Activated CD8-positive, alpha-beta memory T cell treated with anti-CD3 and anti-CD28 coated beads for 4 hours (primary cell): ENCODE measurements at regions not wholly inside any gene's neighbourhood (a gene's known extent, or its start where the extent isn't known, plus 50 kb on each side); places are given as distances from the start of the nearest gene placed in this dataset.
"Not testable (repeated sequence)": the region's sequence is repeated elsewhere in the genome, so short reads cannot be mapped to it uniquely, and the experiment has no call there.

Experiments used
- DNase-seq, 2 donors: peaks; one replicate each; pipeline ENCODE4 v3.0.0-alpha.2; 2020; ENCODE audit warnings: low read depth in 2 of 2

DNA sequence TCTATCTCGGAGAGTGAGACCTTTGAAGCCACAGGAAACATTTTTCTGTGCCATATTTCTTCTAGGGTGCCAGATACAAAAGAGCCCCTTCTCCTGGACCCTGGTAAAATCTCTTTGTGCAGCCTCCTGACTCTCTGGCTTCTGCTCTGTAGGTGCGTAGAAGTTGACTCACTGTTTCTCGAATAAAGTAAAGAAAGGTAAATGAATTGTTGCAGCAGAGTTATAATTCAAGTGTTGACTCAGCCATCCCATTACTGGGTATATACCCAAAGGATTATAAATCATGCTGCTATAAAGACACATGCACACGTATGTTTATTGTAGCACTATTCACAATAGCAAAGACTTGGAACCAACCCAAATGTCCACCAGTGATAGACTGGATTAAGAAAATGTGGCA is 371.0 kb downstream of the OSTF1 start:
- DNase-seq, result not testable (repeated sequence)

- DNase-seq, result no peak
Observed at GRCh38 chr9:75461183-75461582, 372.9 kb downstream of the OSTF1 start.

DNA sequence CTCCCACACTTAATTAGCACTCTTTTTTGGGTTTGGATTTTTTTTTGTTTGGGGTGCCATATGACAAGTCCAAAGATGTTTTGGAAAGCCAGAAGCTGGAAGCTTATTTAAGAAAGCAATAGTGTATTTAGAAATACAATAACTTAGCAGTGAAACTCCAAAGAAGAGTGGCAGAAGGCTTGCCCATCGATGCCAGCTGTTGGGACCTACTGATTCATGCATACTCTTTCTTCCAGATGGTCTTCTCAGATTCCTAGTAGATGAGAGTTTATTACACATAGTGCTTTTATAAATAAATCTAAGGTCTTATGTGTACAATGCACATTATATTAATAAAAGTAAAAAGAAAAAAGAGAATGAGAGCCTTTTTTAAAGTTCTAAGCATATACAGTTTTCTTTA is 374.6 kb downstream of the OSTF1 start:
- no peak for DNase-seq

- no peak for DNase-seq
Observed at GRCh38 chr9:75463871-75464270, 375.6 kb downstream of the OSTF1 start.

DNA sequence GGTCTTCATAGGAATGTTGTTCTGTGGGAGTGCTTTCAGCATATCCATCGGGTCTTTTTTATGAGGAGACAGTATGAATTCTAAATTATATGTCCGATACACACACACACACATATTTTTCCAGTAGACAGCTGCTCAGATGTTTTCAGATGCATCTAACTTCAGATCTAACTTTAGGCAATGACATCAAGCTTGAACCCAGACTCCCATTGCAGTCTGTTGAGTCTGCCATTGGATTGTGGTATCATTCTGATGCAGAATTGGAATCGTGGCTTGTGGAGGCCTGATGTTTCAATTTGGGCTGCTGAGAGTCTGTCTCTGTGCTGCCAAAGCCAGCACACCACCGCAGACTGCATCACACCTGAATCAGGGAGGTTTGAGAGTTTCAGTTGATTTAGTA is 376.4 kb downstream of the OSTF1 start:
- no peak for DNase-seq

DNA sequence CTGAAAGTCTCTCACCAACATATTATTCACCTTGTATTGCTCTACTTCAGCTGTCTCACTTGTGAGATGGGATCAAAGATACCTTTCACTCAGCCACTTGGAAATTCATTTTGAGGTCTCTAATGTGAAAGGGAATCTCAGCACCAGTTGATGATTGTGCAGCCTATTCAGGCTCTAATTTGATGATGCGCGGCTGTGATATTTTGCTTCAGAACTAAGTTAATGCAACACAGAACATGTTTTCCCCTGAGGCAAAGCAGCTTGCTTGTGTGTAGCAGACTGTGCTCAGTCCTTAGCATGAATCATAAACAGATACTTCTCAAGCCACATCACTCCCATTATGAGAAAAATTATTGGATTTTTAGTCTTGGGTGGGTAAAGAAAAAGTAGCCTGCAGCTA is 378.8 kb downstream of the OSTF1 start:
- no peak for DNase-seq

- no peak for DNase-seq
Observed at GRCh38 chr9:75471549-75472114, 383.3 kb downstream of the OSTF1 start.

DNA sequence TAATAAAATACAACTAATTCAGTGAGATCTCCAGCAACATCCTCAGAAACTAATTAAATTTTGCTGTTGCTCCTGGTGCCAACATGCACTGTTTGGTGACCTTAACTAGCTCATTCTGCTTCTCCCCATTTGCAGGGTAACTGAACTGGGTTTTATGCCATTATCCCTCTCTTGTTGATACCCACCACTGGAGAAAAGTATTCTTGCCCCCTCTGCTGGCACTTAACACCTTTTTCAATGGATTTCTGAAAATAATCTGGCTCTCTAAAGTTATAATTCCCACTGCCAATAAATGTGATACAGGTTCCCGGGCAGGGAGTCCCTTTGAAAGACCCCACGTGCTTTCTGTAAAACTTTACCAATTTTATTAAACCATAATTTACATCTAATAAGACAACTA is 394.3 kb downstream of the OSTF1 start:
- DNase-seq, result no peak

- DNase-seq, result no peak
Observed at GRCh38 chr9:75483636-75484035, 395.3 kb downstream of the OSTF1 start.

DNA sequence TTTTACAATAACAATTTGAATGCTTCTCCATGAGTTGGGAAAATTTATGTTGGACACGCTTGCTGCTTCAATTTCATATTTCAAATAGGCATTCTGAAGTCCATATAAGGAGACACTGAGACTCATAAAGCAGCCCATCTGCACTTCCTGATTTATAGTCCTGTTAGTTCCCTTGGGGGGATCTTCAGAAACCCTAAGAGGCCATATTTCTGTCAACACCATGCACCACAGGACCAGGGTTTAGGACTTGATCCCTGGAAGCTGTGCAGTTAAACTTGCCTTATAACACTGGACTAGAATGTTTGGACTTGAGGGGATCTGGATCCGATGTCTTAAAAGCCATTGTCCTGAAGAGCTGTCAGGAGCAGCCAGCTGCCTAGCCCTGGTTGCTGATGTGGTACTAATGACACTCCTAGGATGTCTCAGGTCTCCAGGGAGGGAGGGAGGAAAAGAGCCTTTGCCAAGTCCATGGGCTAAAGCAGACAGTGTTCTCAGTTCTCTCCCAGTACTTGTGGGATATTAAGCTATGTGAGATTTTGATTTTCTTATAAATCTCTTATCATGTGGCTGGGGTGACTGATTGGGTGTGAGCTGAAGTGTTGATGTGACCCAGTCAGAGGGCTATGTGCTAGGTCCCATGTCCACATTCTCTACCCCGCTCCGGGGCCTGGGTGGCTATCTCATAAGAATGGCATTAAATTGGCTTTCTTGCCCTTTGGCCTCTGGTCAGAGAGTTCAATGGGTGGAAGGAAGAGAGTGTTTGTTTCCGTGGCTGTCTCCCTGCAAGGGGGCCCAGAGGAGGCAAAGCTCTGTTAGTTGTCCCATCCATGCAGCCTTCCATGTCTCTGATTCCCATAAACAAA is 399.8 kb downstream of the OSTF1 start:
- DNase-seq, result no peak

DNA sequence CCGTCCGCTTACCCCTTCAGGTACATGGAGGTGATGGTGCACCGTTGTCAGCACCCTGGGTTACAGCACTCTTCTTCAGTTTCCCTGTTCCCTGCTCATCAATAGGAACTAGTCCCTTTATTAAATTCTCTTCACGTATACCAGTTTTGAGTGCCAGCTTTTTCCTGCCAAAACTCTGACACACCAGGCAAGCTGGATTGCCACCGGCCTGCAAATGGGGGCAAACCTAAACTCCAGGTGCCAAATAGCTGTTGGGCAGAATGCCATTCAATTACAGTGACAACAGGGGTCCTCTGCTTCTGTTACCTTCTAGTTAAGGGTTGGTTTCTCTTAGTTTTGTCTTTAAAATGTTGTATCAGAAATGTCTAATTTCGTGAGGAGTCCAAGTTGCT is 400.4 kb downstream of the OSTF1 start:
- no peak for DNase-seq

- no peak for DNase-seq
Observed at GRCh38 chr9:75490326-75490725, 400.1 kb upstream of the PCSK5 start.

DNA sequence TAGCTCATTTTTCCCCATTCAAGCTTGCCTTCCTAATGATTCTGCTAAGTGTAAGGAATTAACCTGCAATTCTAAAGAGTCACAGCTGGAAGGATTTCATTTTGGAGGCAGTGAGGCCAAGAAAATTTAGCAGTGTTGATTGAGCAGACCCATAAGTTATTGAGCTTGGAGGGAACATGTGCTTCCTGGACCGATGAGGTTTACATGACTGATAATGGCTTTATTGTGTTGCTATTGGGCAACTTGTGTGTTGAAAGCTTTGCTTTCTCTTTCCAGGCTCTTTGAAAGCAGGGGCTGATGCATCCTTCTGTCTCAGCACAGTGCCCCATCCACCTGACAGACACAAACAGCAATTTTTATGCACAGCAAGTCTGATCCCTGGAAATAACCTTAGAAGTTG is 398.9 kb upstream of the PCSK5 start:
- DNase-seq, result no peak

DNA sequence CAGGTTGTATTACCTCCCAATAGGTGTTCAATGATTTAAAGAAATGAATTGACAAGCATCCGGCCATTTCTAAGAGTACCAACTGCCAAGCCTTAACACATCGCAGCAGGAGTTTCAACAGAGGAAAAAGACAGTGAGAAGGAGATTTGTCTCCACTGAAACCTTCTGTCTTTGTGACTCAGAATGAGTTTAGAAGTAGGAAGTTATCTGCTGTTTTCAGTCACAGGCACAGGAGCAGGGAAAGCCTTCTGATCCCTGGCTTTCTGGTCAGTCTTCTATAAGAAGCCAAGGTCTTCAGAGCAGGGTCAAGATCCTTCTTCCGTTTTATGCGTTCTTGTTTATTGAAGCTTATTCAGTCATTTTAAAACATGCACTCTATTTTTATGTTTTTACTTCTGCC is 390.7 kb upstream of the PCSK5 start:
- no peak for DNase-seq

DNA sequence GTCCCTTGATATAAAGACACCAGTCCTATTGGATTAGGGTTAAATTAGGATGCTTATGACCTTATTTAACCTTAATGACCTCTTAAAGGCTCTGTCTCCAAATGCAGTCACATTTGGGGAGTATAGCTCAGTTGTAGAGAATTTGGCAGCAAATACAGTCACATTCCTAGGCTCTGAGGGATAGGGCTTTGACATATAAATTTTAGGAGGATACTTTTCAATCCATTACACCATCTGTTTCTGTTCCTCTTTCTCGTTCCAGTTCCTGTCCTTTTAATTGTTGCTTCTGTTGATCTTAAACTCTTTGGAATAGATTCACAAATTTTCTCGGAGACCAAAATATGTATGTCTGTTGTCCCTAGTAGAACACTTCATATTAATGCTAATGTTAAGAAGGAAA is 390.0 kb upstream of the PCSK5 start:
- DNase-seq, result no peak

- not testable (repeated sequence) for DNase-seq
Observed at GRCh38 chr9:75500940-75501339, 389.5 kb upstream of the PCSK5 start.

DNA sequence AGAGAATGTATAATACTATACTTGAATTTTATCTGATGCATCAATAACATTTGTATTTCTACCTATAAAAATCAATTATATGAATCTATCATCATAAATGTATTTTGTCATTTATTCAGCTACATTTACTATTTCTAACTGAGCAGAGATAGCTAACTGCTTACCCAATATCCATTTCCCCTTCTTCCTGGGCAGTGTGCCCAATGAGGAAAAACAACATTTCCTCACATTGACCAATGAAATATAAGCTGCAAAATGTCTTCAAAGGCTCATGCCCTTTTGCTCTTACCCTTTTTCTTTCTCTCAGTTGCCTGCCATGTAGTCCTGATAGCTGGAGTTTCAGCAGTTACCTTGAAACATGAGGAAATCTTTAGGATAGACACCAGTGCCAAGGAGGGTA is 385.8 kb upstream of the PCSK5 start:
- no peak for DNase-seq

- DNase-seq, result no peak
Observed at GRCh38 chr9:75505654-75506053, 384.8 kb upstream of the PCSK5 start.

GRCh38 chr9:75529463-75529862 is 361.0 kb upstream of the PCSK5 start:
- DNase-seq, result no peak

- no peak for DNase-seq
Observed at GRCh38 chr9:75531588-75531987, 358.9 kb upstream of the PCSK5 start.

GRCh38 chr9:75532233-75533050 is 358.0 kb upstream of the PCSK5 start:
- no peak for DNase-seq

- no peak for DNase-seq
Observed at GRCh38 chr9:75539523-75539922, 350.9 kb upstream of the PCSK5 start.

DNA sequence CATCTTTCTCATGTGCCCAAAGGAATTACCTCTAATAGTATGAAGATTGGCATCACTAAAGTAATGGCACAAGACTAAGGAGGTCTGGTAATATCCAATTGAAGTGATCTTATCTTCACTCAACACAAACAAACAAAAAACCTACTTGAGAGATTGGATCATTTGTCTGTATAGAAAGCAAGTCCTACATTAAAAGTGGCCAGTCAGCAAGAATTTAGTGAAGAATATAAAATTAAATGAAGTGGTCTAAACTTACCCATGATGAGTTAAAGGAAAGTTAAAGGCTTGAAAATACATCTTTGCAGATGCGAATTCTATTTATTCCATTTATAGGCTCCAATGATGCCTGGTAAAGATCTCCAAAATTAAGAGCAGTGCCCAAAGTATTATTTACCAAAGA is 350.3 kb upstream of the PCSK5 start:
- no peak for DNase-seq
